ENCODE measurements at regions not wholly inside any gene's neighbourhood (a gene's known extent, or its start where the extent isn't known, plus 50 kb on each side); places are given as distances from the start of the nearest gene placed in this dataset.
"Not testable (repeated sequence)": the region's sequence is repeated elsewhere in the genome, so short reads cannot be mapped to it uniquely, and the experiment has no call there.

GRCh38 chr1:172837816-172838679 is 179.1 kb downstream of the FASLG start:
- DNase-seq: no peak

- no peak for DNase-seq
Measured at GRCh38 chr1:172838680-172839313, 179.9 kb downstream of the FASLG start.

GRCh38 chr1:172839639-172840038 is 180.7 kb downstream of the FASLG start:
- not testable (repeated sequence) for DNase-seq

- DNase-seq: no peak
Measured at GRCh38 chr1:172843444-172843843, 184.5 kb downstream of the FASLG start.

- no peak for DNase-seq
Measured at GRCh38 chr1:172845371-172845770, 186.5 kb downstream of the FASLG start.

- no peak for DNase-seq
Measured at GRCh38 chr1:172845865-172846264, 187.0 kb downstream of the FASLG start.

GRCh38 chr1:172847814-172848213 is 188.9 kb downstream of the FASLG start:
- DNase-seq: not testable (repeated sequence)

- no peak for DNase-seq
Measured at GRCh38 chr1:172849653-172850052, 190.8 kb downstream of the FASLG start.

- DNase-seq: no peak
Measured at GRCh38 chr1:172851077-172851476, 192.2 kb downstream of the FASLG start.

GRCh38 chr1:172851856-172852255 is 193.0 kb downstream of the FASLG start:
- no peak for DNase-seq

- not testable (repeated sequence) for DNase-seq
Measured at GRCh38 chr1:172855983-172856382, 194.8 kb downstream of the TNFSF18 start.

GRCh38 chr1:172863031-172863430 is 187.7 kb downstream of the TNFSF18 start:
- DNase-seq: no peak

- no peak for DNase-seq
Measured at GRCh38 chr1:172867216-172867818, 183.4 kb downstream of the TNFSF18 start.

- DNase-seq: no peak
Measured at GRCh38 chr1:172870901-172871606, 179.7 kb downstream of the TNFSF18 start.

- DNase-seq: no peak
Measured at GRCh38 chr1:172874950-172875349, 175.8 kb downstream of the TNFSF18 start.

- DNase-seq: no peak
Measured at GRCh38 chr1:172875892-172876291, 174.8 kb downstream of the TNFSF18 start.

GRCh38 chr1:172882385-172882784 is 168.4 kb downstream of the TNFSF18 start:
- no peak for DNase-seq

GRCh38 chr1:172882791-172883386 is 167.9 kb downstream of the TNFSF18 start:
- DNase-seq: no peak

- DNase-seq: no peak
Measured at GRCh38 chr1:172883387-172883791, 167.4 kb downstream of the TNFSF18 start.

- no peak for DNase-seq
Measured at GRCh38 chr1:172883844-172884243, 166.9 kb downstream of the TNFSF18 start.

- DNase-seq: no peak
Measured at GRCh38 chr1:172885411-172885810, 165.3 kb downstream of the TNFSF18 start.

GRCh38 chr1:172885971-172886370 is 164.8 kb downstream of the TNFSF18 start:
- no peak for DNase-seq

All from skin of body (tissue), 1 donor.